HepG2 (cell line): ENCODE measurements at regions not wholly inside any gene's neighbourhood (a gene's known extent, or its start where the extent isn't known, plus 50 kb on each side); places are given as distances from the start of the nearest gene placed in this dataset.

ENCODE experiments used
- ATAC-seq: fragments of 200-7000 bp; cut with Tn5 transposase; 3 replicates; pipeline ENCODE4 v1.9.1; 2020; ENCODE audit warnings: mild to moderate bottlenecking, moderate library complexity
- BruUV-seq: library from RNA; stranded (reverse); fragments of 400-500 nt; replicated peaks from 2 replicates; lab custom pipeline; 2021; lab: Mats Ljungman, UMichigan
- CTCF ChIA-PET: fragments of 300-600 bp; formaldehyde crosslinking; extraction: SDS; loops from one replicate; lab custom pipeline; 2021; ENCODE audit warnings: low total read pairs, inconsistent platforms, low intra/inter-chr PET ratio; lab: Yijun Ruan, JAX
- POLR2A ChIA-PET: fragments of 350-600 bp; sonication (Branson Sonifier 250); formaldehyde crosslinking; loops from one replicate; lab custom pipeline; 2020; ENCODE audit warnings: antibody characterized with exemption, inconsistent platforms; lab: Yijun Ruan, JAX
- DNase-seq: peaks from one replicate; pipeline ENCODE4 v3.0.0-alpha.2; 2015; ENCODE audit warnings: low spot score
- FAIRE-seq: peaks from 3 replicates; lab custom pipeline; 2011; peaks lifted over from hg19 to GRCh38; lab: Jason Lieb, UNC
- H2AFZ ChIP-seq: one replicate; pipeline ENCODE4 v1.6.1; 2011; ENCODE audit warnings: low read length, inconsistent platforms
- H3K27ac ChIP-seq: fragments of 300-600 bp; 3 replicates; pipeline ENCODE4 v1.8.0; 2011; ENCODE audit warnings: mixed run types, mild to moderate bottlenecking, mixed read lengths, low read length, inconsistent platforms; ENCODE audit not compliant: insufficient read depth; ENCODE audit errors: extremely low read length
- H3K27me3 ChIP-seq, 2 experiments: fragments of 200-600 bp in 1 of 2; 2 replicates in 1 of 2; 3 replicates in 1 of 2; pipeline versions ENCODE4 v1.6.0 to v1.8.0; 2011; ENCODE audit warnings: low read length in 2 of 2, mild to moderate bottlenecking in 2 of 2, moderate library complexity in 2 of 2, inconsistent platforms in 1 of 2; ENCODE audit not compliant: insufficient read depth in 2 of 2, control insufficient read depth in 1 of 2
- H3K36me3 ChIP-seq, 2 experiments: fragments of 200-600 bp in 1 of 2; replicated peaks in 1 of 2; 2 replicates in 1 of 2; 3 replicates in 1 of 2; pipeline versions ENCODE4 v1.5.1 to v1.8.0; 2011; ENCODE audit warnings: low read length in 2 of 2, inconsistent platforms in 1 of 2; ENCODE audit not compliant: insufficient read depth in 2 of 2, control insufficient read depth in 1 of 2
- H3K4me1 ChIP-seq: 2 replicates; pipeline ENCODE4 v1.5.1; 2012; ENCODE audit warnings: low read length, inconsistent platforms; ENCODE audit not compliant: insufficient read depth
- H3K4me2 ChIP-seq: 2 replicates; pipeline ENCODE4 v1.6.0; 2011; ENCODE audit warnings: low read depth, low read length, inconsistent platforms
- H3K4me3 ChIP-seq, 3 experiments: fragments of 200-600 bp in 1 of 3; sonication (generic), shearing (Covaris generic) in 1 of 3; replicated peaks in 1 of 3; 2 replicates each; pipeline ENCODE4 v1.5.1; 2011 to 2016; ENCODE audit warnings: low read length in 3 of 3, inconsistent platforms in 2 of 3, low read depth in 2 of 3, mild to moderate bottlenecking in 2 of 3, control low read depth in 1 of 3, mixed read lengths in 1 of 3; ENCODE audit not compliant: insufficient read depth in 1 of 3
- H3K79me2 ChIP-seq: one replicate; pipeline ENCODE4 v1.6.1; 2011; ENCODE audit warnings: low read length, inconsistent platforms; ENCODE audit not compliant: insufficient read depth
- H3K9ac ChIP-seq: 2 replicates; pipeline ENCODE4 v1.6.0; 2011; ENCODE audit warnings: mild to moderate bottlenecking, low read depth, low read length, inconsistent platforms; ENCODE audit not compliant: insufficient read depth
- H3K9me3 ChIP-seq: 2 replicates; pipeline ENCODE4 v1.5.1; 2012; ENCODE audit warnings: mild to moderate bottlenecking, low read length
- H4K20me1 ChIP-seq: 2 replicates; pipeline ENCODE4 v1.6.0; 2011; ENCODE audit warnings: inconsistent platforms, mild to moderate bottlenecking, low read length, moderate library complexity; ENCODE audit not compliant: insufficient read depth
- CENPT ChIP-seq: sonication (generic); formaldehyde crosslinking; IDR thresholded peaks from 2 replicates; pipeline ENCODE4 v1.8.0; 2022; ENCODE audit warnings: low read depth, mild to moderate bottlenecking, moderate library complexity, missing genetic modification reagents
- CHD4 ChIP-seq: fragments of 200-600 bp; sonication (generic); IDR thresholded peaks from 2 replicates; pipeline ENCODE4 v1.7.0; 2017; ENCODE audit warnings: mild to moderate bottlenecking, low read length, borderline replicate concordance
- CTCF ChIP-seq: sonication (generic); formaldehyde crosslinking; IDR thresholded peaks from 2 replicates; pipeline ENCODE4 v1.5.0; 2020; ENCODE audit warnings: mild to moderate bottlenecking, missing genetic modification reagents, moderate library complexity
- ESRRA ChIP-seq: sonication (generic); formaldehyde crosslinking; IDR thresholded peaks from 2 replicates; pipeline ENCODE4 v1.5.1; 2020; ENCODE audit warnings: mild to moderate bottlenecking, low read depth, missing genetic modification reagents
- GPN1 ChIP-seq: sonication (generic); formaldehyde crosslinking; IDR thresholded peaks from 2 replicates; pipeline ENCODE4 v1.5.1; 2020; ENCODE audit warnings: missing genetic modification reagents, borderline replicate concordance
- KAT8 ChIP-seq: IDR thresholded peaks from 2 replicates; pipeline ENCODE4 v1.6.1; 2016; ENCODE audit warnings: missing genetic modification reagents, missing compliant biosample characterization
- STAG1 ChIP-seq: sonication (generic); formaldehyde crosslinking; IDR thresholded peaks from 2 replicates; pipeline ENCODE4 v1.4.0; 2020; ENCODE audit warnings: missing genetic modification reagents
- WIZ ChIP-seq: sonication (generic); formaldehyde crosslinking; IDR thresholded peaks from 2 replicates; pipeline ENCODE4 v1.5.1; 2020; ENCODE audit warnings: mild to moderate bottlenecking, missing genetic modification reagents
- ZBTB46 ChIP-seq: sonication (generic); formaldehyde crosslinking; IDR thresholded peaks from 2 replicates; pipeline ENCODE4 v1.4.0; 2020; ENCODE audit warnings: mild to moderate bottlenecking, missing genetic modification reagents, borderline replicate concordance
- ZNF337 ChIP-seq: sonication (generic); formaldehyde crosslinking; IDR thresholded peaks from 2 replicates; pipeline ENCODE4 v1.5.1; 2020; ENCODE audit warnings: missing genetic modification reagents, low read depth, mild to moderate bottlenecking, borderline replicate concordance
- ZNF501 ChIP-seq: sonication (generic); formaldehyde crosslinking; IDR thresholded peaks from 2 replicates; pipeline ENCODE4 v1.5.1; 2020; ENCODE audit warnings: mild to moderate bottlenecking, moderate library complexity, missing genetic modification reagents
- ZNF615 ChIP-seq: sonication (generic); formaldehyde crosslinking; IDR thresholded peaks from 2 replicates; pipeline ENCODE4 v1.5.0; 2020; ENCODE audit warnings: mild to moderate bottlenecking, missing genetic modification reagents, borderline replicate concordance
- ZNF724P ChIP-seq: sonication (generic); formaldehyde crosslinking; IDR thresholded peaks from 2 replicates; pipeline ENCODE4 v1.8.0; 2022; ENCODE audit warnings: missing genetic modification reagents, borderline replicate concordance
- in situ Hi-C: cut with HindIII; loops from 2 replicates; pipeline ENCODE4 v1.10.0; 2017; ENCODE audit warnings: low pct_unique_long_range_greater_than_20kb; ENCODE audit not compliant: extremely low pct_ligation_motif_present
- intact Hi-C: fragments of 100-400 bp; cut with micrococcal nuclease; formaldehyde crosslinking; loops from one replicate; pipeline ENCODE4 v1.10.0; 2022; ENCODE audit not compliant: unreplicated experiment

GRCh38 chr2:146981921-146982320 is 862.9 kb upstream of the ACVR2A start:
- H3K27me3 ChIP-seq: no peaks in the 10 kb centered on the region
- no peak overlapping the region for H3K9ac ChIP-seq
- no TSS peak for BruUV-seq
- CTCF ChIA-PET: no interaction called here
- H3K4me3 ChIP-seq: no peak overlapping the region
- FAIRE-seq: no peak
- in situ Hi-C loops (no loop called here), intact Hi-C loops (no loop called here)
- no peak overlapping the region for H3K27ac ChIP-seq
- no peak for ATAC-seq
- POLR2A ChIA-PET: no interaction called here
- no peaks in the 10 kb centered on the region for H3K9me3 ChIP-seq
- no peak for TF ChIP-seq ZNF615 (CRISPR knock-in tag)
- TF ChIP-seq STAG1 (CRISPR knock-in tag): no peak
- TF ChIP-seq ZNF501: no peak
- no peak for TF ChIP-seq ZBTB46
- no peak for TF ChIP-seq CTCF (CRISPR knock-in tag)
- TF ChIP-seq ZNF337 (CRISPR knock-in tag): no peak
- TF ChIP-seq KAT8: no peak
- TF ChIP-seq ESRRA (CRISPR knock-in tag): no peak
- no peak for TF ChIP-seq CENPT (CRISPR knock-in tag)
- no peak for TF ChIP-seq CHD4
- no peak for TF ChIP-seq ZNF724P (CRISPR knock-in tag)
- TF ChIP-seq GPN1 (CRISPR knock-in tag): no peak
- TF ChIP-seq WIZ (CRISPR knock-in tag): no peak
- no peak overlapping the region for H2AFZ ChIP-seq
- H4K20me1 ChIP-seq: no peaks in the 10 kb centered on the region
- DNase-seq: no peak
- no peaks in the 10 kb centered on the region for H3K36me3 ChIP-seq
- H3K4me1 ChIP-seq: no peaks in the 10 kb centered on the region
- H3K79me2 ChIP-seq: no peaks in the 10 kb centered on the region
- H3K4me2 ChIP-seq: no peak overlapping the region
